ENCODE measurements at regions not wholly inside any gene's neighbourhood (a gene's known extent, or its start where the extent isn't known, plus 50 kb on each side); places are given as distances from the start of the nearest gene placed in this dataset.

- TF ChIP-seq CTCF (conservative IDR thresholded peaks at IDR 0.05; ENCODE audit: low read length): no peak
- no peak for TF ChIP-seq EZH2phosphoT487 (IDR thresholded peaks at IDR 0.05; ENCODE audit: borderline replicate concordance, low read depth, low read length)
These were observed 114.6 kb upstream of the CTBP2 start for GRCh38 chr10:125274961-125275360.

All from OCI-LY7 (cell line).